ENCODE measurements at regions not wholly inside any gene's neighbourhood (a gene's known extent, or its start where the extent isn't known, plus 50 kb on each side); places are given as distances from the start of the nearest gene placed in this dataset.

- TF ChIP-seq, protein P1, sequence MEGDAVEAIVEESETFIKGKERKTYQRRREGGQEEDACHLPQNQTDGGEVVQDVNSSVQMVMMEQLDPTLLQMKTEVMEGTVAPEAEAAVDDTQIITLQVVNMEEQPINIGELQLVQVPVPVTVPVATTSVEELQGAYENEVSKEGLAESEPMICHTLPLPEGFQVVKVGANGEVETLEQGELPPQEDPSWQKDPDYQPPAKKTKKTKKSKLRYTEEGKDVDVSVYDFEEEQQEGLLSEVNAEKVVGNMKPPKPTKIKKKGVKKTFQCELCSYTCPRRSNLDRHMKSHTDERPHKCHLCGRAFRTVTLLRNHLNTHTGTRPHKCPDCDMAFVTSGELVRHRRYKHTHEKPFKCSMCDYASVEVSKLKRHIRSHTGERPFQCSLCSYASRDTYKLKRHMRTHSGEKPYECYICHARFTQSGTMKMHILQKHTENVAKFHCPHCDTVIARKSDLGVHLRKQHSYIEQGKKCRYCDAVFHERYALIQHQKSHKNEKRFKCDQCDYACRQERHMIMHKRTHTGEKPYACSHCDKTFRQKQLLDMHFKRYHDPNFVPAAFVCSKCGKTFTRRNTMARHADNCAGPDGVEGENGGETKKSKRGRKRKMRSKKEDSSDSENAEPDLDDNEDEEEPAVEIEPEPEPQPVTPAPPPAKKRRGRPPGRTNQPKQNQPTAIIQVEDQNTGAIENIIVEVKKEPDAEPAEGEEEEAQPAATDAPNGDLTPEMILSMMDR (IDR thresholded peaks at IDR 0.05): no peak
- TF ChIP-seq POLR2A (IDR thresholded peaks at IDR 0.05): no peak
Observed at GRCh38 chr11:21768388-21768787, 424.5 kb upstream of the ANO5 start.
